ENCODE measurements at regions not wholly inside any gene's neighbourhood (a gene's known extent, or its start where the extent isn't known, plus 50 kb on each side); places are given as distances from the start of the nearest gene placed in this dataset.
A peak's percentile ranks its signal among the peaks of the same experiment; 100 is the strongest.
"Not testable (repeated sequence)": the region's sequence is repeated elsewhere in the genome, so short reads cannot be mapped to it uniquely, and the experiment has no call there.

- no peaks in the 10 kb centered on the region for H3K27me3 ChIP-seq (ENCODE audit: control insufficient read depth, insufficient read depth, low read length)
- H3K4me3 ChIP-seq (ENCODE audit: low read depth, low read length), result no peak overlapping the region
Observed at GRCh38 chrX:44785652-44786051, 58.2 kb upstream of the DUSP21 start.

GRCh38 chrX:44784241-44784640, 59.6 kb upstream of the DUSP21 start:
- H3K27me3 ChIP-seq (ENCODE audit: control insufficient read depth, insufficient read depth, low read length), result no peaks in the 10 kb centered on the region
- H3K4me3 ChIP-seq (ENCODE audit: low read depth, low read length), result no peak overlapping the region
- TF ChIP-seq CTCF (IDR thresholded peaks at IDR 0.05; ENCODE audit: insufficient read depth, low read depth, low read length), result no peak
- DNase-seq (ENCODE audit: low read depth), result no peak
- ChIA-PET CTCF (no interaction called here), POLR2A (no interaction called here)
- H3K36me3 ChIP-seq (ENCODE audit: control insufficient read depth, insufficient read depth, low read length), result no peaks in the 10 kb centered on the region

More at GRCh38 chrX:44785652-44786051, 58.2 kb upstream of the DUSP21 start:
- peak; percentile 9 for DNase-seq (ENCODE audit: low read depth)
- no peak for TF ChIP-seq CTCF (IDR thresholded peaks at IDR 0.05; ENCODE audit: insufficient read depth, low read depth, low read length)
- ChIA-PET POLR2A (no interaction called here), CTCF (no interaction called here)
- H3K36me3 ChIP-seq (ENCODE audit: control insufficient read depth, insufficient read depth, low read length), result no peaks in the 10 kb centered on the region

GRCh38 chrX:44778254-44778653, 65.6 kb upstream of the DUSP21 start:
- POLR2A ChIA-PET, result no interaction called here
- no peak for TF ChIP-seq CTCF (IDR thresholded peaks at IDR 0.05; ENCODE audit: insufficient read depth, low read depth, low read length)
- no peak for DNase-seq (ENCODE audit: low read depth)
- Histone ChIP-seq H3K27me3 (ENCODE audit: control insufficient read depth, insufficient read depth, low read length) (no peaks in the 10 kb centered on the region), H3K4me3 (ENCODE audit: low read depth, low read length) (no peak overlapping the region), H3K36me3 (ENCODE audit: control insufficient read depth, insufficient read depth, low read length) (no peaks in the 10 kb centered on the region)
- CTCF ChIA-PET, result no interaction called here

GRCh38 chrX:44775726-44776125, 68.1 kb upstream of the DUSP21 start:
- no peak for DNase-seq (ENCODE audit: low read depth)
- POLR2A ChIA-PET, result no interaction called here
- Histone ChIP-seq H3K27me3 (ENCODE audit: control insufficient read depth, insufficient read depth, low read length) (no peaks in the 10 kb centered on the region), H3K36me3 (ENCODE audit: control insufficient read depth, insufficient read depth, low read length) (no peaks in the 10 kb centered on the region), H3K4me3 (ENCODE audit: low read depth, low read length) (no peak overlapping the region)
- CTCF ChIA-PET, result no interaction called here
- no peak for TF ChIP-seq CTCF (IDR thresholded peaks at IDR 0.05; ENCODE audit: insufficient read depth, low read depth, low read length)

GRCh38 chrX:44774066-44774465, 69.8 kb upstream of the DUSP21 start:
- CTCF ChIA-PET; H3K36me3 ChIP-seq (ENCODE audit: control insufficient read depth, insufficient read depth, low read length); POLR2A ChIA-PET; H3K4me3 ChIP-seq (ENCODE audit: low read depth, low read length); H3K27me3 ChIP-seq (ENCODE audit: control insufficient read depth, insufficient read depth, low read length); DNase-seq (ENCODE audit: low read depth): not testable (repeated sequence)

GRCh38 chrX:44770121-44770520, 73.7 kb upstream of the DUSP21 start:
- Histone ChIP-seq H3K27me3 (ENCODE audit: control insufficient read depth, insufficient read depth, low read length) (no peaks in the 10 kb centered on the region), H3K36me3 (ENCODE audit: control insufficient read depth, insufficient read depth, low read length) (no peaks in the 10 kb centered on the region)
- POLR2A ChIA-PET, result no interaction called here

More at GRCh38 chrX:44770121-44770520, 73.7 kb upstream of the DUSP21 start:
- CTCF ChIA-PET, result no interaction called here
- no peak overlapping the region for H3K4me3 ChIP-seq (ENCODE audit: low read depth, low read length)
- TF ChIP-seq CTCF (IDR thresholded peaks at IDR 0.05; ENCODE audit: insufficient read depth, low read depth, low read length), result no peak
- DNase-seq (ENCODE audit: low read depth), result no peak
